Skin of body (tissue), 1 donor: ENCODE measurements at regions not wholly inside any gene's neighbourhood (a gene's known extent, or its start where the extent isn't known, plus 50 kb on each side); places are given as distances from the start of the nearest gene placed in this dataset.
A peak's percentile ranks its signal among the peaks of the same experiment; 100 is the strongest.

ENCODE experiments used
- DNase-seq: peaks from one replicate; lab custom pipeline; 2025; lab: John Stamatoyannopoulos, UW

GRCh38 chr11:110985547-110985946 lies 260.0 kb upstream of the POU2AF2 start:
- no peak for DNase-seq

DNA sequence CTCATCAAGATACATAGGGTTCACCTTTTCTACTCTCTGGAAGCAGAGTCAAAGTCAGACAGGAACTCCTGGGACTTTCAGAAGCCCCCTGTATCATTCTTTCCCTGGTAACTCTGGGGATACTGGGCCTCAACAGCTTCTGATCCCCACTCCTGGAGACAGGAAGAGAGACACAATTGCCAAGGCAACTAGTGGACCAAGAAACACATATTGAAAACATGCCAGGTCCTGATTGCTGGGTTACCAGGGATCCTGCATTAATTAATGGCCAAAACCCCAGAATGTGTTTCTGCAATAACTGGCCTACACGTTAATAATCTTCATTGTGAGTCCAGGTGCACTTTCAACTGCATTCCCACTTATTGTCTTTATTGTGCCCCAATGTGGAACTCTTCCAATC lies 260.8 kb upstream of the POU2AF2 start:
- DNase-seq: no peak

- DNase-seq: no peak
Observed at GRCh38 chr11:110984147-110984546, 261.4 kb upstream of the POU2AF2 start.

- no peak for DNase-seq
Observed at GRCh38 chr11:110982214-110982613, 263.3 kb upstream of the POU2AF2 start.

DNA sequence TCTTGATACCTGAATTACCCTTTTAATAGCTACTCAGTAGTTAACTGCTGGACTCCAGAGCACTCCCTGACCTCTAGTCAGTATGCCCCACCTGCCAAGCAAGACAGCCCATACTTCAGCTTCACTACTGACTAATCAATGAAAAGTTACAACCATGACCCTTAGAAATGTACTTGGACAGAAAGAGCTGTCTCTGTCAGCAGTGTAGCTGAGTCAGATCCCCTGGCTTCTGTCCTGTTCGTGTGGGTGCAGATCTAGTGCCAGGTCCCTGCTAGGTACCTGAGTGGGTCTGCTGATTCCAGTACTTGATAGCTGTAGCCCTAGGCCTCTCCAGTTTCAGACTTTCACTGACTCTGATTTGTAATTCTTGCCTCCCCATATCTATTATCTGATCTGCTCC lies 265.8 kb upstream of the POU2AF2 start:
- no peak for DNase-seq

DNA sequence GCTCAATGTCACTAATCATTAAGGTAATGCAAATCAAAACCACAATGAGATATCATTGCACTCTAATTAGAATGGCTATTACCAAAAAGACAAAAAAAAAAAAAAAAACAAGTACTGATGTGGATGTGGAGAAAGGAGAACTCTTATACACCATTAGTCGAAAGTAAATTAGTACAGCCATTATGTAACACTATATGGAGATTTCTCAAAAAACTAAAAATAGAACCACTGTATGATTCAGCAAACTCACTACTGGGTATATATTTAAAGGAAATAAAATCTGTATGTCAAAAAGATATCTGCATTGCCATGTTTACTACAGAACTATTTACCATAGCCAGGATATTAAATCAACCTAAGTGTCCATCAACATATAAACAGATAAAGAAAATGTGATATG lies 265.4 kb upstream of the ARHGAP20 start:
- DNase-seq: no peak

DNA sequence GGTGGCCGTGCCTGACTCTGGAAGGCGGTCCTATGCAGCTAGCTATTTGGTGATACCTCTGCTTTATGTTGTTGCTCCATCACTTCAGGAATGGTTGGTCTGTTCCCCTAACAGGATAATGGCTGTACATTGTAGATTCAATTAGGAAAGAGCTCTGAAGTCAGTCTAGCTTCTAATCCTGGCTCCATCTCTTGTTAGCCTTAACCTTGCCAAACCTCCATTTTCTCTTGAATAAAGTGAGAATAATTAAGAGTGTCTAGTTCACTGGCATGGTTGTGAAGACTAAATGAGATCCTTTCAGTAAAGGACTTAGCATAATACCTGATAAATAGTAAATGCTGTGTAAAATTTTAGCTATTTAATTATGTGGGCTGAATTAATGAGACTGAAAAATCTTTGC lies 262.5 kb upstream of the ARHGAP20 start:
- DNase-seq: no peak

DNA sequence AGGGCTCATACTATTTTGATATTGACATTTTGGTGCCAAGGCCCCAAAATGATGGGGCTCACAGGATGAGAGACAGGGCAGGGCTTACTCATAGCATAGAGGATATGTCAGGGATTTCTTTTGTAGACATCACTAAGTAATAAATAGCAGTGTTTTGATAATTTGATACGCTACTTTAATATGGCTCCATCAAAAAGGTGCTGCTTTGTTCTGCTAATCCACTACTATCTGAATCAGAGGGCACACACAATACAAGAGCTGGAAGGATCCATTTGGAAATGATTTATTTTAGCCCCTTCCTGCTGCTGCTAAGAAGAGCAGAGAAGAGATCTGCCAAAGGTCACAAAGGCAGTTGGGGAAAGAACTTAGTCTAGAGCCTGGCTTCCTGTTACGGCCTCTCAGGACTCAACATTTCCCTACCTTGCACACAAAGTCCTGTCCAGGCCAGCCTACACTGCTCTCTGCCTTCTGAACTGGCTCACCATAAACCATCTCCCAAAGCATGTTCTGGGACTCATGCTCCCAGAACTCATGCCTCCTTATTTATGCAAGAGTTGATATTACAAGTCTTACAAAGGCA lies 261.3 kb upstream of the ARHGAP20 start:
- DNase-seq: no peak

GRCh38 chr11:110972640-110973039 lies 260.4 kb upstream of the ARHGAP20 start:
- DNase-seq: no peak

DNA sequence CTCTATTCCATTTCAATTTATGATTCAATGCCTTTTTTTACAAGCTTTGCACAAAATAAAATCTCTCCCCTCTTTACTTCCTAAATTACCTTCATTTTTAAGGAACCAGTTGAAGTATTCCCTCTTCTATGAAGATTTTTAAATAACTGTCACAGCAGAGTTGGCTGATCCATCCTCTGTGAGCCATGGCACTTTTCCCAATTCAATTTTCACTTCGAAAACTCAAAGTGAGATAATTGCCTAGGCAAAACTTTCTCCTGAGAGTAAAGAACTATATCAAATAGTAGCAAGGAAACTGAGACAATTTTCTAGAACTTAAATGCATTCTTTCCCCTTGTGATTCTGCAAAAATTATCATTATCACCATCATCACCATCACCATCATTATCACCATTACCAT lies 259.9 kb upstream of the ARHGAP20 start:
- no peak for DNase-seq

GRCh38 chr11:110971140-110971539 lies 258.9 kb upstream of the ARHGAP20 start:
- no peak for DNase-seq

DNA sequence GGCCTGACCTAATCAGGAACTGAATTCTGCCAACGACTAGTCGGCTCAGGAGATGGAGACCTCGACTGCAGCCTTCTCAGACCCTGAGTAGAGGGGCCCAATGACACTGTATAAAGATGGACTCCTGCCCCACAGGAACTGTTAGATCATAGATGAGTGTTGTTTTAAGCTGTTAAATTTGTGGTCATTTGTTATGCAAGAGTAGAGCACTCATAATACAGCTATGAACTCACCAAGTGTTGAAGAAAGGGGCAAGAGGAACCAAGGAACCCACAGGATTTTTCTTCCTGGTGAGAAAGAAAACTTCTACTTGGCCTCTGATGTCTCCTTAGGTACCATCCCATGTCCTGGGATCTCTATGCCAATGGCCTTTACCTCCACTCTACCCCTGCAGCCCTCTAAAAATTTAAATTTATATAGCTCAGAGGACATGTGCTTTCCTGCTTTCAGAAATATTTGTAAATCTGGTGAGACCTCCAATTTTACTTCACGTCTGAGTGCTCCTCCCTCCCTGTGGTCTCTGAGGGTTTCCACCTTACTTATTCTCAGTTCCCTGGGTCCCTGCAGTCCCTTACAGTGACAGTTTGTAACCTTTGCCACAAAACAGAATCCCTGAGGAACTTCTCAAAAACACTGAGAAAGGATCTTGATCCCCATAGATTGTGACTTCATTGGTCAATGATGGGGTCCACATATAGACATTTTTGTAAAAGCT lies 256.3 kb upstream of the ARHGAP20 start:
- DNase-seq: no peak

- DNase-seq: no peak
Observed at GRCh38 chr11:110966131-110966530, 253.9 kb upstream of the ARHGAP20 start.

DNA sequence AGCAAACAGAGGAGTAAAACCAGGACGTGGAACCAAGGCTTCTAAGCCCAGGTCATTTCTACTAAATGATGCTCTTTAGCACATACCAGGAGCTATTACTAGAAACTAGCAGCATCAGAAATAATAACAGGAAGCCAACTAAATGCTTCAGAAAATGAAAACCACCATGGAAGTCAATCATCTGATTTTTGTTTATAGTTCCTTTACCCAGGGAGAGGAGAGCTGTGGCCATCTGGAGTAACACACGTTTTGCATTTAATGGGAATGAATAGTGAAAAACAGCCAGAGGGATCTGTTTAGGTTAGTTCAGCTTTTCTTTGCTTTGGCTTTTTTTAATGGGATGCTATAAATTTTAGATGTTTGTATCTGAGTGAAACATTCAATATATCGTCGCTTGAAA lies 250.7 kb upstream of the ARHGAP20 start:
- peak; percentile 69 for DNase-seq

GRCh38 chr11:110960167-110960566 lies 247.9 kb upstream of the ARHGAP20 start:
- no peak for DNase-seq

DNA sequence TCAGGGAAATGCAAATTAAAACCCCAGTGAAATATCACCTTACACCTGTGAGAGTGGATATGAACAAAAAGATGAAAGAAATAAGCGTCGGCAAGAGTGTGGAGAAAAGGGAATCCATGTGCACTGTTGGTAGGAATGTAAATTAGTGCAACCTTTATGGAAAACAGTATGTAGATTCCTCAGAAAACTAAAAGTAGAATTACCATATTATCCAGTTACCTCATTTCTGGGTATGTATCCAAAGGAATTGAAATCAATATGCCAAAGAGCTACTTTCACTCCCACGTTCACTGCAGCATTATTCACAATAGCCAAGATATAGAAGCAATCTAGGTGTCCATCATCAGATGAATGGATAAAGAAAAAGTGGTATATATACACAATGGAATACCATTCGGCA lies 246.0 kb upstream of the ARHGAP20 start:
- DNase-seq: no peak

DNA sequence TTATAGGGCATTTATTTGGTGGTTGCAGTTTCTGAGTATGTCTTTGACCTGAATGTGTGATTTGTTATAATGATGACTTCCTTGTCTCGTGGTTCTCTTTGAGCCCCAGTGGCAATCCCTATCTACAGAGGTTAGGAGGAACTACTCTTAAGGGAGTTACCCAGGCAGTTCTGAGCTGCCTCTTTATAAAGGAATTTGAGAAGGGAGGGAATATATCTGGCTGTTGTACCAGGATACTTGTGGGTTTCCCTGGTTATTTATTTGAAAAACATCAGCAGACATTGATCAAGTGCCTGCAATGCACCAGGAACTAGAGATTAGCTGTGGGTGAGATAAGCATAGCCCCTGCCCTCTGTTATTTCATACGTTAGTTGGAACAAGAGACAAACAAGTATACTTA lies 243.5 kb upstream of the ARHGAP20 start:
- no peak for DNase-seq

- peak; percentile 44 for DNase-seq
Observed at GRCh38 chr11:110951950-110952503, 239.8 kb upstream of the ARHGAP20 start.

- DNase-seq: no peak
Observed at GRCh38 chr11:110951037-110951949, 239.1 kb upstream of the ARHGAP20 start.

DNA sequence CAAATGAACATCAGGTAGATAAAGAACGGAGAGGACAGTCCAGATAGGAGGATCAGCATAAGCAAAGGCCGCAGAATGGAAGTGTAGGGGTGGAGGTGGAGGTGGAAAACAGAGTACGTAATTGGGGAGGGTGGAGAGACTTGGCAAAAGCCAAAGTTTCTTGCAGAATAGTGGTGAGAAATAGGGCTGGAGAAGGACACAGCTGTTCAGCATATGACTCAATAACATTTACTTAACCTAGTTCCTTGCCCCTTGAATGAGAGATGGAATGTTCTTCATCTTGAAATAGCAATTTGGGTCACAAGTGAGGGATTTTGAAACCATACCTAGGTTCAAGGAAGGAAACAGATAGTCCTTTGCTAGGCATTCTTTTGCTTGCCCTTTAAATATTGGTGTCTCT lies 235.9 kb upstream of the ARHGAP20 start:
- no peak for DNase-seq

- DNase-seq: peak; percentile 5
Observed at GRCh38 chr11:110947096-110947495, 234.9 kb upstream of the ARHGAP20 start.

- no peak for DNase-seq
Observed at GRCh38 chr11:110939471-110939870, 227.2 kb upstream of the ARHGAP20 start.
